ENCODE measurements at regions not wholly inside any gene's neighbourhood (a gene's known extent, or its start where the extent isn't known, plus 50 kb on each side); places are given as distances from the start of the nearest gene placed in this dataset.

- DNase-seq (ENCODE audit: extremely low spot score), result no peak
- ChIA-PET POLR2A (no interaction called here), CTCF (no interaction called here)
- TF ChIP-seq CTCF (IDR thresholded peaks at IDR 0.05; ENCODE audit: control extremely low read depth, extremely low read depth, low read depth, missing control alignments), result no peak
Observed at GRCh38 chr18:78906066-78906465, 73.6 kb upstream of the SALL3 start.

GRCh38 chr18:78908462-78909260, 71.0 kb upstream of the SALL3 start:
- no peak for TF ChIP-seq CTCF (IDR thresholded peaks at IDR 0.05; ENCODE audit: control extremely low read depth, extremely low read depth, low read depth, missing control alignments)
- no peak for DNase-seq (ENCODE audit: extremely low spot score)
- POLR2A ChIA-PET, result no interaction called here
- CTCF ChIA-PET, result no interaction called here

GRCh38 chr18:78911751-78912283, 67.8 kb upstream of the SALL3 start:
- POLR2A ChIA-PET, result no interaction called here
- CTCF ChIA-PET, result interaction anchor here (1.1 kb wide), 1 partner anchor 16 kb away, joined by 4 read pairs; no protein-coding TSS in a partner anchor
- no peak for TF ChIP-seq CTCF (IDR thresholded peaks at IDR 0.05; ENCODE audit: control extremely low read depth, extremely low read depth, low read depth, missing control alignments)
- DNase-seq (ENCODE audit: extremely low spot score), result no peak

GRCh38 chr18:78912336-78912735, 67.3 kb upstream of the SALL3 start:
- POLR2A ChIA-PET, result no interaction called here
- no peak for TF ChIP-seq CTCF (IDR thresholded peaks at IDR 0.05; ENCODE audit: control extremely low read depth, extremely low read depth, low read depth, missing control alignments)
- no peak for DNase-seq (ENCODE audit: extremely low spot score)
- CTCF ChIA-PET, result no interaction called here

- POLR2A ChIA-PET, result no interaction called here
- TF ChIP-seq CTCF (IDR thresholded peaks at IDR 0.05; ENCODE audit: control extremely low read depth, extremely low read depth, low read depth, missing control alignments), result no peak
- CTCF ChIA-PET, result no interaction called here
- no peak for DNase-seq (ENCODE audit: extremely low spot score)
Observed at GRCh38 chr18:78912844-78913243, 66.8 kb upstream of the SALL3 start.

- no peak for TF ChIP-seq CTCF (IDR thresholded peaks at IDR 0.05; ENCODE audit: control extremely low read depth, extremely low read depth, low read depth, missing control alignments)
- no peak for DNase-seq (ENCODE audit: extremely low spot score)
- ChIA-PET CTCF (no interaction called here), POLR2A (no interaction called here)
Observed at GRCh38 chr18:78913395-78913794, 66.2 kb upstream of the SALL3 start.

Data from GM10248 (cell line).